GM19395 (cell line): ENCODE measurements at regions not wholly inside any gene's neighbourhood (a gene's known extent, or its start where the extent isn't known, plus 50 kb on each side); places are given as distances from the start of the nearest gene placed in this dataset.

Experiments
- ATAC-seq: cut with Tn5 transposase; IDR thresholded peaks from one replicate; pipeline ENCODE4 v1.9.1; 2021; ENCODE audit warnings: mild to moderate bottlenecking, moderate library complexity; ENCODE audit not compliant: unreplicated experiment

DNA sequence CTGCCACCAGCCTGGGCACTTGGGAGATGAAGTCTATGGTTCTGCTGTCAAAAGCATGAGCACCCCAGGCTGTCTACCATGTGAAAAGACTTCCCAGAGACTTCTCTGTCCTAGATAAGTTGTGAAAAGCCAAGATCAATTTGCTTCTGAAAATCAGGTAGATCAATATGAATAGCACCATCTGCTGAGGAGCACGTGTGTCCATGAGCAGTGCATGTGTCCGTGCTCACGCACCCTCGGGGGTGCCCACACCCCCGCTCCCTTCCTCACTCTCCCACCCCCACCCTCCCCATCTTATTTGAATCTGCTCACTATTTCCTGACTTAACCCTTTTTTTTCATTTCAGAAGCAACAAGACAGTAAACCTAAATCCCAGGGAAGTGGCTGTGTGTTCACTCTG, 238.3 kb upstream of the SDK2 start:
- no peak for ATAC-seq

DNA sequence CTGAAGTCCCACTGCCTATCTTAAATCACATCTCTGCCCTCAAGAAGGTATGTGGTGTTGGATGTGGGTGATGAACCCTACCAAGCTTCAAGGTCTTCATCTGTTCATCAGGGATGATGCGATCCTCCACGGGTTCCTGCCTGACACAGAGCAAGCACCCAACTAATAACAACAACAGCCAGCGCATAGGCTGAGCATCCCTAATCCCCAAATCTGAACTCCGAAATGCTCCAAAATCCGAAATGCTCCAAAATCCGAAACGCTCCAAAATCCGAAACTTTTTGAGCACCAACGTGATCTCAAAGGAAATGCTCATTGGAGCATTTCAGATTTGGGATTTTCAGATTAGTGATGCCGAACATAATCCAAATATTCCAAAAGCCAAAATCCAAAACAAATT, 238.9 kb upstream of the SDK2 start:
- no peak for ATAC-seq

DNA sequence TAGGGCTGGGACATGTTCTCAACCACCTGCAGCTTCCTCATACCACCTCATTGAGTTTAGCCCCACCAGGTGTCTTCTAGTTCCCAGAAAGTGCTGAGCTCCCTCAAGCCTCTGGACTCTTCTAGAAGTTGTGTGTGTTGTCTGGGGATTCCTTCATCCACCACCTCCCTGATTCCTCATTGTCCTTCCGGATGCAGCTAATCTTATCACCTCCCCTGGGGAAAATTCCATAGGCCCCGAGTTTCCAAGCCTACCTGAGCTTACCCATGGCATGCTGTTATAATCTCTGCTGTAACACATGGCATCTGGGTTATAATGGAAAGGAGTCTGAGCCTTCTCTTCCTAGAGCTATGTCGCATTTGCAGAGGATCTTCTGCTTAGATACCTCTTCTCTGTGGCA, 243.5 kb upstream of the SDK2 start:
- ATAC-seq = no peak

DNA sequence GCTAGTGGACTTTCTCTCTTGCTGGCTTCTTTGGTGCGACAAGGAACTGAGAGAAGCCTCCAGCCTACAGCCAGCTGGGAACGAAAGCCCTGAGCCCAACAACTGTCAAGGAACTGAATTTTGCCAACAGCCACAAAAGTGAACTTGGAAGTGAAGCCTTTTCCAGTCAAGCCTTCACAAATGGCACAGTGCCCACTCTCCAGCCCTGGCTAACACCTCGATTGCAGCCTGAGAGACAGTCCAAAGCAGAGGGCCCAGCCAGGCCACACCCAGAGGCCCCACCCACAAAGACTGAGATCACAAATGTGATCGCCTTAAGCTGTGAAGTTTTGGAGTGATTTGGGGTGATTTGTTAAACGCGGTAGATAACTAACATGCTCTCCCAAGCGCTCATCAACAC, 244.6 kb upstream of the SDK2 start:
- no peak for ATAC-seq

DNA sequence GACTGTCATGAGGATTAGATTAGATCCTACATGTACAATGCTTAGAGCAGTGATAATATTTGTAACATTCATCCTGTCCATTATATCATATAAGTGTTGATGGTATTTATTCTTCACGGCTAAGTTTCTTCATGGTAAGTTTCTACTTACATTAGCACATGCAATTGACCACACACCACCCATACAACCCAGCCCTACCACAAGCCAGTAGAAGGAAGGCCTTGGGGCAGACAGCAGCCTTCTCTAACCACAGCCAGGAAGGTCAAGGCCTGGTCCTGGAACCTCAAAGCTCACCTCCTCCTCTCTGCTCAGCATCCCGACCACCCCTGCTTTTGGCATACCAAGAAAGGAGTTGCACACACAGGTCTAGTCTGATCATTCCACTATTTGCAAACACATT, 245.2 kb upstream of the SDK2 start:
- no peak for ATAC-seq

DNA sequence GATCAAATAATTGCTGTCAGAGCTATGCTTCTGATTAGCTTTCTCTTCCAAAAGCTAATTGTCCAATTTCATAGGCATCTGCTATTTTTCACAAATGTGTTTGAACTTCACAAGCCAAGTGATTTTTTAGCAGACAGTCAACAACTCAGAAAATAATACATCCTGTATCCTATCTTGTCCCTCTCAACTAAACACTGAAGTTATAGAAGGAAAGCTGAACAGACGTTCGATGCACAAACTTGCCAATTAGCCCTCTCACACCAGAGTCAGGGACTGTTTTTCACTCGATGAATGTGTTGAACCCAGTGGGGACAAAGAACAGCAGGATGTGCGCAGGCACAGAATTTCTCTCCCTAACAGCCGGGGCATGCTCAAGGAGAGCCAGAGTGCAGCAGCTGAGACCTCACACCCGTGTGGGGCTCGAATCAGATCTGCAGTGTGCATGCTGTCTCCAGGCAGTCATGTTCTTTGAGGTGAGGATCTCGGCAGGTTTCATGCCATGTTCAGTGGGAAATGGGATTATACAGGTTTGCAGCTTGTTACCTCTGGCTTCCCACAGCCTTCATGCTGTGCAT, 246.7 kb upstream of the SDK2 start:
- no peak for ATAC-seq

DNA sequence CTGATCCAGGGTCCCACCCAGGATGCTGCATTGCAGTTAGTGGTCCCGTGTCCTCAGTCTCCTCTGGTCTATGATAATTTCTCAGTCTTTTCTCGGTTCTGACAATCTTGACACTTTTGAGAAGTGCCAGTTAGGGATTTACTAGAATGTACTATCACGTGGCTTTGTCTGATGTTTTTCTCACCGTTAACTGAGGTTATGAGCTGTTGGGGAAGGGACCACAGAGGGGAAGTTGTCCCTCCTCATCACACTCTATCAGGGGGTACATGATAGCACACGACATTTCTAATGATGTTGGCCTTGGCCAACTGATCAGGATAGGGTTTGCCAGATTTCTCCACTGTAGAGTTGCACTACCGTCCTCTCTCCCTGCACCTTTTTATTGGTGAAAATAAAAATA, 250.9 kb upstream of the SDK2 start:
- ATAC-seq = no peak

DNA sequence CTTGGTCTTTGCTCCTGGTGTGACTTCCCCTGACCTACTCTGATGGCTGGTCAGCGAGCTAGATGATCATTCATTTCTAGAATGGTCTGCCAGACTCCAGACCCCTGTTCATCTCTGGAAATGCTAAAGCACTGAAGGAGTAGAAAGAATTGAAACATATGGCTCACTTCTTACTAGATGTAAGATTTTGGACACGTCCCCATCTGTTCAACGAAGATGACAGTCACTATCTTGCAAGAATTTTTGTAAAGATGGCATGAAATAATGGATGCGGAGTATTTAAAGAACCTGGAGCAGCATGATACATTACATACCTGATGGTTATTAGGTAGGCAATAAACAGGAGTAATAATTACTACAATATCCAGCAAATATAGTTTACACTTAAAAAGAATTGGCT, 252.7 kb upstream of the SDK2 start:
- no peak for ATAC-seq

DNA sequence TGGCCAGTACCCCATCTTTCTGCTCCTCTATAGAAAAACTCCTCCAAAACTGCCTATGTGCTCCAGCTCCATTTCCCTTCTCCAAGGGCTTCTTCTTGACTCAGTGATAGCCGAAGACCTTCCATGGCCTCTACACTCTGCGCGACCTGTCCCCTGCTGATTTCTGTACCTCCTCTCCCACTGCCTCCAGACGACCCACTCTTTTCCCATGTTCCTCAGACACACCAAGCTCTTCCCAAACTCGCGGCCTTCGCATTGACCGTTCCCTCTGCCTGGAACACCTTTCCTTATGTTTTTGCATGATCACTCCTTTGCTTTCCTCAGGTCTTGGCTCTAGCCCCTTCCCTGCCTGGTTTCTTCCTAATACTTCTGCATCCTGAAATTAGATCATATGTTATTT, 255.6 kb upstream of the SDK2 start:
- ATAC-seq = no peak

DNA sequence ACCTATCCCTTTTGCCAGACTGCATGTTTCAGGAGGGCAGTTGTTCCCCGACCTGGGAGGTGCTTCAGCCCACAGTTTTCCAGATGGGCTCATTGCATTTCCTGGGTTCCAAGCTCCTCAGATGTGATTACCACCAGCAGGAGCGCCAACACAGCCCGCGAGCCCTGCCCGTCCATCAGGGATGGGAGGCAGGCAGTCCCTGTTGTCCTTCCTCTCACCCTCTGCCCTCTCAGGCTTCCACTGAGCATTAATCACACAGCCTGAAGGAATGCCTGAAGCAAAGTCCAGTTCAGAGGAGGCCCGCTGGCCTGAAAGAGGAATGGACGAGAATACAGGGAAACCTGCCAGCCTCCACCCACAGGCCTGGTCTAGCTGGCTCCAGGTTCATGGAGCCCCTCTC, 256.3 kb upstream of the SDK2 start:
- no peak for ATAC-seq

DNA sequence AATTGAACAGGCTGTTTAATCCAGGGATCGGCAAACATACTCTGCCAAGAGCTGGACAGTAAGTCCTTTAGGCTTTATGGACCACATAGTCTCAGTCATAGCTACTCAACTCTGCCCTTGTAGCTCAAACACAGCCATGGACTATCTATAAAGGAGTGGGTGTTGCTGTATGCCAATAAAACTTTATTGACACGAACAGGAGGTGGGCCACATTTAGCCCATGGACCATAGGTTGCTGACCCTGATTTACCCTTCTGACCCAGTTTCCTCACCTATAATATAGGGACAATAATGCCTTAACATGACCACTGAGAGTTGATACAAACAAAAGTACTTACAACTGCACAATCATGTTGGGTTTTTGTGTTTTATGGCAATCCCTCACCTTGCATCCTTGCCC, 257.0 kb upstream of the SDK2 start:
- no peak for ATAC-seq

DNA sequence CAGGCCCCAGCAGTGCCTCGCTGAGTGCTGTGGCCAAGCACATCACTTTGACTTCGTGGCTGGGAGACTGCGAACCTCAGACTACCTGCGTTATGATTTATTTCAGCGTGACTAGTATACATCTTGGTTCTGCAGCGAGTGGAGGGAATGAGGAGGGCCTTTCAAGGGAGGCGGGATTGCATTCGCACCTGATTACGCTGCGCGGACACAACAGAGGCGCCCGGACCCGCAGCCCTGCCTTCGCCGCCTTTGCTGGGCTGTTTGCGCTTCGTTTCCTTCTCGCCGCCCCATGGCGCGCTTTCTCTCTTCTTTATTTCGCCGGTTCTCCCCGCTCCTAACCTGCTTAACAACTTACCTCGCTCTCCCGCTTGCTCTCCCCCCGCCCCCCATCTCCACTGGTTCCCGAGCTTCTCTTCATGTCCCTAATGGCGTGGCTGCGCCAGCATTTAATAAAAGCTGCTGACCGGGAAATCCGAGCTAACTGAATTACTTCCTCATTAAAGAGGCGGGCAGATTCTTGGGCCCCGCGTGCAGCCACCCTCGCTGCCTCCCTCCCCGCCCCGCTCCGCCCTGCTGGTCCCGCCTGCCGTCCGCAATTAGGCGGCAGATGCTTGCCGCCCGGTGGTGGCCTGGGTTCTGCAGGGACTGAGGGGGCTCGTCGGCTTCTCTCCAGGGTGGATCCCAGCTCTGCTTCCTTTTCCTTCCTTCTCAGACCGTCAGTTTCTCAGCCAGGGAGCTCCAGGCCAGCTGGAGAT, 257.6 kb upstream of the SDK2 start:
- no peak for ATAC-seq

DNA sequence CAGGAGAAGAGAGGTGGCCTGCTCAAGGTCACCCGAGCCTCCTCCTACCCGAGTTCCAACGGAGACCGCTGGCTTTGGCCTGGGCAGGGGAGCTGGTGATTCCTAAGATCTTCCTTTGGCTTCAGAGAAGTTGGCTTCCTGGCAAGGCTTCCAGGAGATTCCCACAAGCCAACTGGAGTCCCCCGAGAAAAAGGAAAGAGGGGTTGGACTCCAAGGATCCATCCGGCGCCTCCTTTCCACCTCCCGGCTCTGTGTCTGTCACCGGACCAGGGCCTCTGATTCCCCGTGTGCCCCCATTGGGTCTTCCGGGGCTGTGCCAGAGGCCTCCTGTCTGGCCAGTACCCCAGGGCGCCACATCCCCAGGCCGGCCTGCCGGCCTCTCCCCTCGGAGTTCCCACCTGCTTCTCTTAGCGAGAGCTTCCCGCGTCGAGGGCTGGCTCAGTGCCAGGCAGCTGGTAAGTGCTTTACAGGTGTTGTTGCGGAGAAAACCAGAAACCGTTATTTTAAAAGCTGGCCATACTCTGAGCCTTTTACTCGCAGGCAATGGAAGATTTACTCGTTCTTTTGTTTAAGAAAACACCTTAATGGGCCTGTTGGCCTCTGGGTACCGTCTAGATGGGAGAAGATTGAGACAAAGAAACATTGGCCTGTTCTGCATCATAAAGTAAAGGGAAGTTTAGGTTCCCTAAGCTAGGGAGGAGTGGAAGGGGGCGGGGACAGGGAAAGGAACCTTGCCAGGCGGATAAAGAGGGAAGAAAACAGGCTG, 258.4 kb upstream of the SDK2 start:
- no peak for ATAC-seq

DNA sequence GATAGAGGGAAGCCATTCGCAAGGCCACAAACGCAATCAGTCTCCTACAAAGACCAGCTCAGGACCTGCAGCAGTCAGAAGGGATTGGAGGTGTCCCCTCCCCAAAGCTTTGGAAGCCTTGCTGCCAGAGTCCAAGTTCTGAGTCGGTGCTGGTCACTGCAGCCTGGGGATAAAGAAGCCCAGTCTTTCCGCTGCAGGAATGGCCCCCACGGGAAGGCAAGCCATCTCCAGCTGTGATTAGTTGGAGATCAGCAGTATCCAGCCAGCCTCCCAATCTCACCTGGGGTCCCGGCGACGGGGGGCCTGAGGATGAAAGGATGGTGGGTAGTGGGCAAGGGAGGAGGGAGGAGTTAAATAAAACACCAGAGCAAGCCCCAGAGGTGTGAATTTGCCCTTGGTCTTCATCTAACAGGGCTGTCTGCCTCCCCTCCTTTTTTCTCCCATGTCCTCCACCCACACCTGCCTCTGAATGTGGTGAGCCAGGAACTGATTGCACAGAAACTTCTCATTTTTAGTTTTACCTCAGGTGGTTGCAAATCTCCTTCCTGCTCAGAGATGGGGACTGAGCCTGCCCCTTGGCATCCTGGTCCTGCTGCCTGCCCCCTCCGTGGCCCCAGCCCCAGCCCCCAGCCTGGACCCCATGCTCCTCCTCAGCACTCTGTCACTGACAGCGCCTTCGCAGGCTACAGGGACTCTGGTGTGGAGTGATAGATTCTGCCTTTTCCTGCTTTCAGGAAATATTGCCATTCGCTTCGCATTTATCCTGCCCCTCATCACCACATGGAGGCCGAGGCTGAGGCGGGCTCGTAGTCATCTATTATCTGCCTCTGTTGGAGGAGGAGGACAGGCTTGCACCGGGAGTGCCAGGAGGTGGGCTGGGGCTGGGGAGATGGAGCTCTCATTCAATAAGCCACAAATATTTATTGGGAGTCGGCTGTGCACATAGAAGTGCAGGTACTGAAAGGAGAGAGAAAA, 262.9 kb upstream of the SDK2 start:
- no peak for ATAC-seq

DNA sequence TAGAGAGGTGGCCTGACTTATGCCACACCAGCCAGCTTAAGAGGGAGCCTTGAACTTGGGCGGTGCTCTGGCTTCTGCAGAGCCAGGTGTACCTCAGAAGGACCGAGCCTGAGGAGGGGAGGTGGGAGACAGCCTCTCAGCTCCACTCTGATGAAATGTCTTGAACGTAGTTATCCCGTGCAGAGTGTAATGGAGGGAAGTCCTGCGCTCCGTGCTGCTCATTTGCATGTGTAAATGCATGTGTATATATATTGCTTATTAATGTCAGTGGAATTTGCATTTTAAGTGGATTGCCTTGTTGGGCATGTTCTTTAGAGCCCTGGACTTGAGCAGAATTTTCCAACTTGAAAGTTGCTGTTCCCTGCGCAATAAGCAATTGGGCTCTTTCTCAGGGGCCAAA, 264.9 kb upstream of the SDK2 start:
- no peak for ATAC-seq

DNA sequence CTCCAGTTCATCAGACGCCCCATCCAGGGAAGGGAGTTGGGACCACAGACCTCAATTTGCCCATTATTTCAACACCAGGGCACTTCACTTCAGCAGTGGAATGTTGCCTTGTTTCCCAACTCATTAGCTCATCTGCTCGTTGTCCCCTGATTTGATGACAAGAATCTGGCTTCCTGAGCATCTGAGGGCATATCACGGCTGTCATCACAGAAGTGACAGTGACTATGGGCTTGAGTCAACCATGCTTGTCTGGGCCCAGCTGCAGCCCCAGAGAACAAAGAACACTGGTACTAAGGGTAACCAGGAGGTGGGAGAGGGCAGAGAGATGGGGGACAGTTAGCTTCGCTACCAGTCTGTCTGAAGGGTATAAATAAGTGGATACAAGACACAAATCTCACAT, 266.0 kb upstream of the SDK2 start:
- no peak for ATAC-seq

DNA sequence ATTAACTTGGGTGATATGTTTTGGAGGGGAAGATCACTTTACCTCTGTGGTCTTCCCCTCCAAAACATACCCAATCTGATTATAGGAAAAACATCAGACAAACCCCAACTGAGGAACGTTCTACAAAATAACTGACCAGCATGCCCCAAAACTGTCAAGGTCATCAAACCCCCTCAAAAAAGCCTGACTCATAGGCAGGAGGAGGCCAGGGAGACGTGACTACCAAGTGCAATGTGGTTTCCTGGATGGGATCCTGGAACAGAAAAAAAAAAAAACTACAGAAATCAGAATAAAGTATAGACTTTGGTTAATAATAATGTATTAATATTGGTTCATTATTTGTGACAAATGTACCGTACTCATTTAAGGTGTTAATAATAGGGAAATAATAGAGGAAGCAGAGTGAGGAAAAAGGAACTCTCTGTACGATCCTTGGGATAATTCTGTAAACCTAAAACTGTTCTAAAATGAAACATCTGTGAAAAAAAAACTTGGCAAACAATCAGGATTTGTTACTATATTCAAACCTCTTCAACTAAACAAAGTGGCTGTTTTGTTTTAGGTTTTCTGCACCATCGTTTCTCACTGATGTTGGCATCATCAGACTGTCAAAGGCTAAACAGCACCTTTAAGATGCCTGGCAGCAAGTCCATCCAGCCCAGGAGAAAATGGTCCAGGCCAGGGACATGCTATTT, 266.7 kb upstream of the SDK2 start:
- no peak for ATAC-seq

DNA sequence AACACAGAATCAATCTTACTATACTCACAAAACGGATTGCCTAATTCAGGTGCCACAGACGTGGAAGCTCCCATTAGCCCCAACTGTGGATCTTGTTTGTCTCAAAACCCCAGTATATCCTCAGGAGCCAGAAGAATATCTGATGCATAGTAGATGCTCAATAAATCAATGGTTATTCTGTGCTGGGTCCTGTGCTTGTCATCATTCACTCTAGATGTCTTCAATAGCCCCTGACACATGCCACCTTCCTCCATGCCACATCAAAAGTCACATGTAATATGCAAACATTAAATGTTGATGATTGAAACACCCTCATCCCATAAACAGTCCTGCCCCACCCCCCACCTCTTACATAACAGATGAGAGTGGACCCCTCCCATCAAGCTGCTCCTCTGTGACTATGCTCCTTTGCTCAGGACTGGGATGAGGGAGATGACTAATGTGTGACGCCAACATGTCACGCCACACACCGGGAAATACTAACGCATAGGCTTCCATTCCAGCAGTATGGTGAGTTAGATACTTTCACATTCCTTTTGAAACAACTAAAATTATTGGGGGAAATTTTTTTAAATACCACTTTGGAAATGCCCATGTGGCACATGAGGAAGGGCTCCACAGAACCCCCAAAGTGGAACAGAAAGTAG, 267.6 kb upstream of the SDK2 start:
- ATAC-seq = no peak

DNA sequence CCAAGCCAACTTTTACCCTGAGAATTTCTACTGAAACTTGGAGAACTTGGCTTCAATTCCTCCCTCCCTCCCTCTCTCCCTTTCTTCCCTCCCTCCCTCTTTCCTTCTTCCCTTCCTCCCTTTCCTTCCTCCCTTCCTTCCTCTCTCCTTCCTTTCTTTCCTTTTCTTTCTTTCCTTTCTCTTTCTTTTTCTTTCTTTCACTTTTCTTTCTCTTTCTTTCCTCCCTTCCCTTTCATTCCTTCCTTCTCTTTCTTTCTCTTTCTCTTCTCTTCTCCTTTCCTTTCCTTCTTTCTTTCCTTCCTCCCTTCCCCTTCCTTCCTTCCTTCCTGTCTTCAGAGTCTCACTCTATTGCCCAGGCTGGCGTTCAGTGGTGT, 268.1 kb upstream of the SDK2 start:
- ATAC-seq = no peak
